Activated CD4-positive, CD25-positive, alpha-beta regulatory T cell (primary cell): ENCODE measurements at regions not wholly inside any gene's neighbourhood (a gene's known extent, or its start where the extent isn't known, plus 50 kb on each side); places are given as distances from the start of the nearest gene placed in this dataset.
"Not testable (repeated sequence)": the region's sequence is repeated elsewhere in the genome, so short reads cannot be mapped to it uniquely, and the experiment has no call there.

Experiments
- DNase-seq, 4 experiments: peaks; one replicate each; lab custom pipeline; 2025; lab: John Stamatoyannopoulos, UW

GRCh38 chr10:33101392-33101787 is 143.4 kb upstream of the ITGB1 start:
- no peak for DNase-seq

- no peak for DNase-seq
Measured at GRCh38 chr10:33100781-33101391, 142.9 kb upstream of the ITGB1 start.

- DNase-seq: no peak
Measured at GRCh38 chr10:33099748-33100147, 141.7 kb upstream of the ITGB1 start.

- no peak for DNase-seq
Measured at GRCh38 chr10:33098951-33099663, 141.1 kb upstream of the ITGB1 start.

- DNase-seq: no peak
Measured at GRCh38 chr10:33095867-33096815, 138.1 kb upstream of the ITGB1 start.

GRCh38 chr10:33094263-33095051 is 136.4 kb upstream of the ITGB1 start:
- DNase-seq: no peak

- DNase-seq: no peak
Measured at GRCh38 chr10:33093362-33093761, 135.3 kb upstream of the ITGB1 start.

GRCh38 chr10:33092596-33092995 is 134.6 kb upstream of the ITGB1 start:
- no peak for DNase-seq

- no peak for DNase-seq
Measured at GRCh38 chr10:33091201-33091600, 133.2 kb upstream of the ITGB1 start.

- no peak for DNase-seq
Measured at GRCh38 chr10:33088990-33089389, 131.0 kb upstream of the ITGB1 start.

- no peak for DNase-seq
Measured at GRCh38 chr10:33087922-33088321, 129.9 kb upstream of the ITGB1 start.

- no peak for DNase-seq
Measured at GRCh38 chr10:33087152-33087551, 129.1 kb upstream of the ITGB1 start.

- no peak for DNase-seq
Measured at GRCh38 chr10:33086100-33086499, 128.1 kb upstream of the ITGB1 start.

GRCh38 chr10:33085313-33085833 is 127.3 kb upstream of the ITGB1 start:
- DNase-seq: no peak

GRCh38 chr10:33084453-33084852 is 126.4 kb upstream of the ITGB1 start:
- no peak for DNase-seq

- no peak for DNase-seq
Measured at GRCh38 chr10:33082373-33082895, 124.4 kb upstream of the ITGB1 start.

GRCh38 chr10:33080467-33080866 is 122.4 kb upstream of the ITGB1 start:
- not testable (repeated sequence) for DNase-seq

GRCh38 chr10:33074443-33074842 is 116.4 kb upstream of the ITGB1 start:
- no peak for DNase-seq

GRCh38 chr10:33073641-33074415 is 115.8 kb upstream of the ITGB1 start:
- no peak for DNase-seq

GRCh38 chr10:33071857-33072256 is 113.8 kb upstream of the ITGB1 start:
- no peak for DNase-seq

GRCh38 chr10:33070101-33070500 is 112.1 kb upstream of the ITGB1 start:
- no peak for DNase-seq
